IMR-90 (cell line): ENCODE measurements at regions not wholly inside any gene's neighbourhood (a gene's known extent, or its start where the extent isn't known, plus 50 kb on each side); places are given as distances from the start of the nearest gene placed in this dataset.
"Not testable (repeated sequence)": the region's sequence is repeated elsewhere in the genome, so short reads cannot be mapped to it uniquely, and the experiment has no call there.

Experiments
- ATAC-seq: fragments of 200-7000 bp; cut with Tn5 transposase; 2 replicates; pipeline ENCODE4 v1.9.1; 2020; ENCODE audit warnings: low read depth, mild to moderate bottlenecking, moderate library complexity
- BruUV-seq: library from RNA; stranded (reverse); fragments of 400-500 nt; replicated peaks from 2 replicates; lab custom pipeline; 2021; lab: Mats Ljungman, UMichigan
- CTCF ChIA-PET: fragments of 300-600 bp; formaldehyde crosslinking; extraction: SDS; loops from one replicate; lab custom pipeline; 2021; ENCODE audit warnings: antibody characterized with exemption; lab: Yijun Ruan, JAX
- POLR2A ChIA-PET: fragments of 300-600 bp; sonication (Branson Sonifier 250); formaldehyde crosslinking; loops from one replicate; lab custom pipeline; 2022; ENCODE audit warnings: antibody characterized with exemption; ENCODE audit not compliant: unreplicated experiment; lab: Charles Lee
- DNase-seq: peaks from one replicate; pipeline ENCODE4 v3.0.0; 2013
- H2AFZ ChIP-seq: replicated peaks from 2 replicates; pipeline ENCODE3; 2013; ENCODE audit warnings: low read length, mild to moderate bottlenecking; ENCODE audit not compliant: poor library complexity
- H2AK5ac ChIP-seq: 2 replicates; pipeline ENCODE4 v1.6.1; 2013; ENCODE audit warnings: low read depth, low read length, inconsistent platforms
- H2AK9ac ChIP-seq: replicated peaks from 2 replicates; pipeline ENCODE3; 2013; ENCODE audit warnings: mild to moderate bottlenecking, low read depth, low read length, moderate library complexity; ENCODE audit not compliant: poor library complexity
- H2BK120ac ChIP-seq: 2 replicates; pipeline ENCODE4 v1.6.1; 2013; ENCODE audit warnings: low read depth, low read length, inconsistent platforms
- H2BK15ac ChIP-seq: 3 replicates; pipeline ENCODE4 v1.6.1; 2013; ENCODE audit warnings: low read depth, low read length, inconsistent platforms
- H2BK20ac ChIP-seq: 2 replicates; pipeline ENCODE4 v1.6.1; 2013; ENCODE audit warnings: low read depth, mild to moderate bottlenecking, inconsistent platforms, low read length, moderate library complexity
- H2BK5ac ChIP-seq: 2 replicates; pipeline ENCODE4 v1.6.1; 2013; ENCODE audit warnings: mild to moderate bottlenecking, low read depth, low read length, inconsistent platforms; ENCODE audit not compliant: poor library complexity, severe bottlenecking
- H3K14ac ChIP-seq: replicated peaks from 2 replicates; pipeline ENCODE4 v1.6.1; 2013; ENCODE audit warnings: low read depth, low read length, inconsistent platforms
- H3K18ac ChIP-seq: 2 replicates; pipeline ENCODE4 v1.6.1; 2013; ENCODE audit warnings: low read depth, low read length, control low read depth
- H3K23ac ChIP-seq: 2 replicates; pipeline ENCODE4 v1.6.1; 2013; ENCODE audit warnings: low read depth, low read length, inconsistent platforms
- H3K27ac ChIP-seq: 2 replicates; pipeline ENCODE4 v1.5.1; 2013; ENCODE audit warnings: mild to moderate bottlenecking, control low read depth, low read length; ENCODE audit not compliant: insufficient read depth
- H3K27me3 ChIP-seq: 2 replicates; pipeline ENCODE4 v1.6.1; 2013; ENCODE audit warnings: low read length; ENCODE audit not compliant: control insufficient read depth, insufficient read depth
- H3K36me3 ChIP-seq: 2 replicates; pipeline ENCODE4 v1.6.1; 2013; ENCODE audit warnings: low read length, mixed read lengths; ENCODE audit not compliant: control insufficient read depth, insufficient read depth
- H3K4ac ChIP-seq: 2 replicates; pipeline ENCODE4 v1.6.1; 2013; ENCODE audit warnings: low read depth, low read length, inconsistent platforms
- H3K4me1 ChIP-seq: 2 replicates; pipeline ENCODE4 v1.6.1; 2013; ENCODE audit warnings: low read length, mixed read lengths; ENCODE audit not compliant: control insufficient read depth, insufficient read depth
- H3K4me2 ChIP-seq: 2 replicates; pipeline ENCODE4 v1.6.1; 2013; ENCODE audit warnings: low read depth, mild to moderate bottlenecking, control low read depth, low read length, moderate library complexity
- H3K4me3 ChIP-seq: 2 replicates; pipeline ENCODE4 v1.5.1; 2013; ENCODE audit warnings: low read depth, mild to moderate bottlenecking, control low read depth, low read length, moderate library complexity; ENCODE audit not compliant: insufficient read depth
- H3K56ac ChIP-seq: 2 replicates; pipeline ENCODE4 v1.6.1; 2013; ENCODE audit warnings: low read length, inconsistent platforms; ENCODE audit not compliant: insufficient read depth; ENCODE audit errors: extremely low read depth
- H3K79me1 ChIP-seq, 2 experiments: 2 replicates each; pipeline ENCODE4 v1.6.1; 2013; ENCODE audit warnings: low read length in 2 of 2, inconsistent platforms in 1 of 2, low read depth in 1 of 2
- H3K9ac ChIP-seq: 2 replicates; pipeline ENCODE4 v1.6.1; 2013; ENCODE audit warnings: low read depth, low read length, control low read depth
- H3K9me1 ChIP-seq: 2 replicates; pipeline ENCODE4 v1.6.1; 2013; ENCODE audit warnings: low read length, inconsistent platforms; ENCODE audit not compliant: insufficient read depth
- H3K9me3 ChIP-seq: 2 replicates; pipeline ENCODE4 v1.6.1; 2013; ENCODE audit warnings: low read length; ENCODE audit not compliant: control insufficient read depth, insufficient read depth
- H4K20me1 ChIP-seq: 2 replicates; pipeline ENCODE4 v1.6.1; 2013; ENCODE audit warnings: low read length, inconsistent platforms; ENCODE audit not compliant: insufficient read depth
- H4K5ac ChIP-seq: 2 replicates; pipeline ENCODE4 v1.6.1; 2013; ENCODE audit warnings: mild to moderate bottlenecking, low read depth, low read length, control low read depth
- H4K8ac ChIP-seq, 2 experiments: 2 replicates each; pipeline ENCODE4 v1.6.1; 2013; ENCODE audit warnings: low read depth in 2 of 2, low read length in 2 of 2, control low read depth in 1 of 2, inconsistent platforms in 1 of 2
- H4K91ac ChIP-seq: 2 replicates; pipeline ENCODE4 v1.6.1; 2013; ENCODE audit warnings: low read depth, low read length, inconsistent platforms; ENCODE audit not compliant: insufficient read depth
- WGBS, 2 experiments: methylation state at CpG; one replicate each; pipeline versions ENCODE4 v1.1.5 to v1.1.7; 2013; ENCODE audit warnings: missing lambda C conversion rate in 2 of 2; ENCODE audit not compliant: insufficient read length in 1 of 2; ENCODE audit errors: extremely low coverage in 2 of 2; 5-methylcytosine and 5-hydroxymethylcytosine counted together
- dilution Hi-C: fragments of 300-500 bp; cut with HindIII; formaldehyde crosslinking; loops from one replicate; pipeline ENCODE4 v1.14.3; 2018; ENCODE audit warnings: low sequenced_read_pairs; ENCODE audit not compliant: unreplicated experiment
- in situ Hi-C: fragments of 300-500 bp; cut with MboI; formaldehyde crosslinking; loops from 3 replicates; pipeline ENCODE4 v1.14.3; 2019; ENCODE audit warnings: low sequenced_read_pairs, inconsistent platforms, mixed read lengths
- intact Hi-C: fragments of 100-400 bp; cut with micrococcal nuclease; formaldehyde crosslinking; loops from 2 replicates; pipeline ENCODE4 v1.10.0; 2022

DNA sequence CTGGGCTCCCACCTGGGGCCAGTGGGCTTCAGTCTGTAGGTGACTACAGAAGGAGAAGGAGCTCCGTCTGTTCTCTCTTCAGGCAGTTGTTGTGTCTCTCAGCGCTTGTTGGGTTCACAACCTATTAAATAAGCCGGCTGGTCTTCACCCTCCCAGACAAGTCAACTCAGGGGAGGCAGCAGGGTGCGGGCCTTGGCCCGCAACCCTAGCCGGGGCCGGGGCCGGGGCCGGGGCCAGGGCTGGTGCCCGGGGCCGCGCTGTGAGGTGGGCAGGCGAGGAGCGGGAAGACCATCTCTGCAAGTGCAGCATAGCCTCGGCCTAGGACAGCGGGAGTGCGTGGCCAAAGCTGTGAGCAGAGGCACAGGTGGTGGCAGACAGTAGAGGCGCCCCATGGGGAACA, 95.1 kb upstream of the PTPN20 start:
- ATAC-seq, H2BK15ac ChIP-seq, H4K91ac ChIP-seq, POLR2A ChIA-PET, H2BK20ac ChIP-seq, H3K4me1 ChIP-seq, H3K9ac ChIP-seq, intact Hi-C loops, CTCF ChIA-PET, H3K27ac ChIP-seq, DNase-seq, H3K4me2 ChIP-seq, H3K36me3 ChIP-seq, H4K20me1 ChIP-seq, H4K5ac ChIP-seq, H2BK120ac ChIP-seq, BruUV-seq, H3K4ac ChIP-seq, H4K8ac ChIP-seq, H2AFZ ChIP-seq, in situ Hi-C loops, H3K4me3 ChIP-seq, H3K27me3 ChIP-seq, H2AK5ac ChIP-seq, H2BK5ac ChIP-seq, H3K23ac ChIP-seq, H3K9me1 ChIP-seq, H3K14ac ChIP-seq, dilution Hi-C loops, H3K56ac ChIP-seq, H3K79me1 ChIP-seq, H2AK9ac ChIP-seq, H3K9me3 ChIP-seq, H3K18ac ChIP-seq: not testable (repeated sequence)
- WGBS, 2 experiments: no CpG with 5 or more reads among the region's 18 CpGs

DNA sequence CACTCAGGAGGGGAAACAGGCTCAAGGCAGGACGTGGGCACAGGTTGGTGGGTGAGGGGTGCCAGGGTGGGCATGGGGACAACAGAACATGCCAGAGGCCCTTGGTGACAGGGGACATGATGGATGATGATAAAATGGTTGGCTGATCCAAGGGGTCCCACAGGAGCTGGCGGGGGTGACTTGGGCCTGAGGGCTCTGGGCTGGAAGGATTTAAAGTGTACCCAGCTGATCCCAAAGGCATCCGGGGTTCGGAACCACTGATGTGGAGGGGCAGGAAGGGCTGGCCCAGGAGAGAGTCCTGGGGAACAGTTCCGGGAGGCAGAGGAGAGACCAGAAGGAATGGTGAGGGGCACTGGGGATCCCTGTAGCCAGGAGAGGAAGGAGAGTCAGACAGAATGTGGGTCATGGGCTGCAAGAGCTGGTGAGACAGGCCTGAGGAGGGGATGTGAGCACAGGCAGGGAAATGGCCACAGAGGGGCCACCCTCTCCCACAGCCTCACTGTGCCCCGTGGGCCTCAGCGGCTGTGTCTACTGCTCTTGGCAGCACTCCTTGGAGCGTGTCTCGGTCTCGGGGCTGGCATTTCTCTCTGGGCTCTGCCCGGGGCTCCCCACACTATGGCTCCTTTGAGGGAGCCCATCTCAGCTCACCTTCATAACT, 70.7 kb upstream of the PTPN20 start:
- in situ Hi-C loops, H2AK5ac ChIP-seq, H2AFZ ChIP-seq, DNase-seq, H2AK9ac ChIP-seq, H3K14ac ChIP-seq, H3K27me3 ChIP-seq, CTCF ChIA-PET, H3K36me3 ChIP-seq, H3K27ac ChIP-seq, H3K4me1 ChIP-seq, H4K91ac ChIP-seq, H3K9me1 ChIP-seq, H3K4me2 ChIP-seq, H3K79me1 ChIP-seq, H3K18ac ChIP-seq, BruUV-seq, H2BK15ac ChIP-seq, intact Hi-C loops, H3K4ac ChIP-seq, H2BK120ac ChIP-seq, H3K4me3 ChIP-seq, H3K9me3 ChIP-seq, H3K23ac ChIP-seq, H2BK5ac ChIP-seq, H3K9ac ChIP-seq, H4K5ac ChIP-seq, ATAC-seq, H3K56ac ChIP-seq, H4K8ac ChIP-seq, H2BK20ac ChIP-seq, dilution Hi-C loops, H4K20me1 ChIP-seq, POLR2A ChIA-PET: not testable (repeated sequence)
- no CpG with 5 or more reads among the region's 11 CpGs for WGBS, 2 experiments
